ENCODE measurements at regions not wholly inside any gene's neighbourhood (a gene's known extent, or its start where the extent isn't known, plus 50 kb on each side); places are given as distances from the start of the nearest gene placed in this dataset.

GRCh38 chr12:75844049-75844770, 187.4 kb downstream of the PHLDA1 start:
- TF ChIP-seq ZBTB7A (IDR thresholded peaks at IDR 0.05; ENCODE audit: low read depth) (no peak), TCF12 (IDR thresholded peaks at IDR 0.05; ENCODE audit: low read depth) (no peak), TAF1 (IDR thresholded peaks at IDR 0.05; ENCODE audit: low read depth) (no peak)

Data from Ishikawa (cell line).